CD8-positive, alpha-beta memory T cell (primary cell): ENCODE measurements at regions not wholly inside any gene's neighbourhood (a gene's known extent, or its start where the extent isn't known, plus 50 kb on each side); places are given as distances from the start of the nearest gene placed in this dataset.
"Not testable (repeated sequence)": the region's sequence is repeated elsewhere in the genome, so short reads cannot be mapped to it uniquely, and the experiment has no call there.

Source experiments
- CTCF ChIA-PET: fragments of 350-600 bp; sonication (Branson Sonifier 250); formaldehyde crosslinking; loops from one replicate; lab custom pipeline; 2021; ENCODE audit warnings: antibody characterized with exemption; lab: Charles Lee
- POLR2A ChIA-PET: fragments of 350-600 bp; sonication (Branson Sonifier 250); formaldehyde crosslinking; loops from one replicate; lab custom pipeline; 2021; ENCODE audit warnings: antibody characterized with exemption; lab: Charles Lee
- DNase-seq, 5 donors: peaks; one replicate each; pipeline versions ENCODE4 v3.0.0 to v3.0.0-alpha.2; 2020 to 2022; ENCODE audit warnings: mixed read lengths in 1 of 5
- H3K27ac ChIP-seq: one replicate; pipeline ENCODE4 v1.7.0; 2013; ENCODE audit warnings: low read depth, mild to moderate bottlenecking, low read length, moderate library complexity
- H3K27me3 ChIP-seq: 2 replicates; pipeline ENCODE4 v1.7.0; 2013; ENCODE audit warnings: low read length, mild to moderate bottlenecking; ENCODE audit not compliant: insufficient read depth, poor library complexity, severe bottlenecking
- H3K36me3 ChIP-seq: 2 replicates; pipeline ENCODE4 v1.7.0; 2013; ENCODE audit warnings: mild to moderate bottlenecking, low read length, moderate library complexity; ENCODE audit not compliant: insufficient read depth
- H3K4me1 ChIP-seq: 2 replicates; pipeline ENCODE4 v1.7.0; 2013; ENCODE audit warnings: mild to moderate bottlenecking, low read length, moderate library complexity; ENCODE audit not compliant: insufficient read depth
- H3K4me3 ChIP-seq: 2 replicates; pipeline ENCODE4 v1.7.0; 2013; ENCODE audit warnings: mild to moderate bottlenecking, low read length
- H3K9me3 ChIP-seq: 2 replicates; pipeline ENCODE4 v1.7.0; 2013; ENCODE audit warnings: mild to moderate bottlenecking, low read length
- H3K27ac Mint-ChIP-seq, 8 donors: one replicate each; pipeline ENCODE4 v1.8.0; 2020 to 2021; ENCODE audit warnings: mixed read lengths in 8 of 8, mild to moderate bottlenecking in 6 of 8, inconsistent platforms in 3 of 8, moderate library complexity in 3 of 8
- H3K27me3 Mint-ChIP-seq, 2 donors: one replicate each; pipeline ENCODE4 v1.8.0; 2020 to 2021; ENCODE audit warnings: mixed read lengths in 2 of 2, mild to moderate bottlenecking in 1 of 2, moderate library complexity in 1 of 2
- H3K36me3 Mint-ChIP-seq, 3 donors: one replicate each; pipeline ENCODE4 v1.8.0; 2020 to 2021; ENCODE audit warnings: mixed read lengths in 3 of 3, inconsistent platforms in 1 of 3, mild to moderate bottlenecking in 1 of 3
- H3K4me1 Mint-ChIP-seq, 3 donors: one replicate each; pipeline ENCODE4 v1.8.0; 2020 to 2021; ENCODE audit warnings: mixed read lengths in 3 of 3, inconsistent platforms in 1 of 3, mild to moderate bottlenecking in 1 of 3
- H3K4me3 Mint-ChIP-seq, 7 donors: one replicate each; pipeline ENCODE4 v1.8.0; 2020 to 2021; ENCODE audit warnings: mixed read lengths in 7 of 7, mild to moderate bottlenecking in 6 of 7, moderate library complexity in 4 of 7, inconsistent platforms in 2 of 7
- H3K9me3 Mint-ChIP-seq, 5 donors: one replicate each; pipeline ENCODE4 v1.8.0; 2020 to 2022; ENCODE audit warnings: mixed read lengths in 5 of 5, mild to moderate bottlenecking in 3 of 5, moderate library complexity in 2 of 5, inconsistent platforms in 1 of 5

GRCh38 chr21:10415456-10415855, 105.9 kb upstream of the TPTE start:
- H3K9me3 Mint-ChIP-seq, H3K4me3 ChIP-seq, H3K4me1 Mint-ChIP-seq, H3K27me3 Mint-ChIP-seq, H3K27ac ChIP-seq, H3K4me1 ChIP-seq, H3K36me3 ChIP-seq, H3K36me3 Mint-ChIP-seq, H3K27me3 ChIP-seq, H3K9me3 ChIP-seq, CTCF ChIA-PET, H3K4me3 Mint-ChIP-seq, POLR2A ChIA-PET, DNase-seq, H3K27ac Mint-ChIP-seq: not testable (repeated sequence)

DNA sequence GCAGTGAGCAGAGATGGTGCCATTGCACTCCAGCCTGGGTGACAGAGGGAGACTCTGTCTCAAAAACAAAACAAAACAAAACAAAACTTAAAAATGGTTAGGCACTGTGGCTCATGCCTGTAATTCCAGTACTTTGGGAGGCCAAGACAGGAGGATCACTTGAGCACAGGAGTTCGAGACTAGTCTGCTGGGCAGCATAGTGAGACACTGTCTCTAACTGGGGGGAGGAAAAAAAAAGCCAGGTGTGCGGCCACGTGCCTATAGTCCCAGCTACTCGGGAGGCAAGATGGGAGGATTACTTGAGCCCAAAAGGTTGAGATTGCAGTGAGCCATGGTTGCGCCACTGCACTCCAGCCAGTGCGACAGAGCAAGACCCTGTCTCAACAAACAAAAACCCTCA, 105.5 kb upstream of the TPTE start:
- H3K4me3 Mint-ChIP-seq, H3K27ac ChIP-seq, H3K36me3 ChIP-seq, H3K4me1 ChIP-seq, H3K4me3 ChIP-seq, H3K9me3 Mint-ChIP-seq, CTCF ChIA-PET, H3K27me3 ChIP-seq, POLR2A ChIA-PET, H3K27ac Mint-ChIP-seq, H3K9me3 ChIP-seq, DNase-seq, H3K36me3 Mint-ChIP-seq, H3K4me1 Mint-ChIP-seq, H3K27me3 Mint-ChIP-seq: not testable (repeated sequence)

GRCh38 chr21:10416691-10417447, 104.5 kb upstream of the TPTE start:
- H3K9me3 ChIP-seq, result not testable (repeated sequence)

GRCh38 chr21:10417551-10418002, 103.8 kb upstream of the TPTE start:
- H3K27me3 ChIP-seq, H3K4me1 Mint-ChIP-seq, CTCF ChIA-PET, H3K27ac Mint-ChIP-seq, H3K4me1 ChIP-seq, H3K27ac ChIP-seq, H3K36me3 ChIP-seq, DNase-seq, H3K36me3 Mint-ChIP-seq, H3K4me3 ChIP-seq, H3K27me3 Mint-ChIP-seq, POLR2A ChIA-PET, H3K9me3 ChIP-seq, H3K4me3 Mint-ChIP-seq, H3K9me3 Mint-ChIP-seq: not testable (repeated sequence)

More at GRCh38 chr21:10416691-10417447, 104.5 kb upstream of the TPTE start:
- DNase-seq, H3K27me3 ChIP-seq, H3K27ac Mint-ChIP-seq, H3K36me3 Mint-ChIP-seq, H3K4me1 Mint-ChIP-seq, H3K9me3 Mint-ChIP-seq, H3K36me3 ChIP-seq, H3K4me3 ChIP-seq, POLR2A ChIA-PET, CTCF ChIA-PET, H3K4me1 ChIP-seq, H3K4me3 Mint-ChIP-seq, H3K27me3 Mint-ChIP-seq, H3K27ac ChIP-seq: not testable (repeated sequence)

DNA sequence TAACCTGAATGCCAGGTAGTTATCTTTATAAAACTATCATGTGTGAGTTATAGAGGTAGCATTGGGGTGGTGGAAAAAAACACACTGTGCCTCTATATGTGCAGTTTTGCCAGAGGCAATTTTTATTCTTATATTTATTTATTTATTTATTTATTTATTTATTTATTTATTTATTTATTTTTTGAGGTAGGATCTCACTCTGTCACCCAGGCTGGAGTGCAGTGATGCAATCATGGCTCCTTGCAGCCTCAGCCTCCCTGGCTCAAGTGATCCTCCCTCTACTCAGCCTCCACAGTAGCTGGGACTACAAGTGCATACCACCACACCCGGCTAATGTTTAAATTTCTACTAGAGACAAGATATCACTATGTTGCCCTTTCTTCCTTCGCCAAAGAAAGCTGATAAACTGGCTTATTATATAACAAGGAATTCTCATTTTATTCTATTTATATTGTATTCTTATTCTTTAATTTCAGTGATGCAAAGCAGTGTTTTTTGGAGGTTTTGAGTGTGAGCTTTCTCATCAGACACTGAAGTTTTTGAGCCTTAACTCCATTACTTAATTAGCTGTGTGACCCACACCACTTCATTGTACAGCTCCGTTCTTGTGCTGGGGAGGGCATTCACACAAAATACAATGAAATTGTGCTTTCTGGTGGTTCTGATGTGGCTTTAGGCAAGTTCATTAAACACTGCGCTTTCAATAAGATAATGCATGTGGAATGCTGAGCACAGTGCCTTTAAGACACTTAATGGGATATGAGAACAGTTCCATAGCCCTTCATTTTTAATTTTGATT, 102.9 kb upstream of the TPTE start:
- H3K36me3 ChIP-seq, H3K9me3 Mint-ChIP-seq, H3K27ac ChIP-seq, H3K36me3 Mint-ChIP-seq, POLR2A ChIA-PET, DNase-seq, H3K27ac Mint-ChIP-seq, H3K27me3 Mint-ChIP-seq, H3K27me3 ChIP-seq, CTCF ChIA-PET, H3K4me3 Mint-ChIP-seq, H3K4me3 ChIP-seq, H3K4me1 Mint-ChIP-seq, H3K9me3 ChIP-seq, H3K4me1 ChIP-seq: not testable (repeated sequence)

DNA sequence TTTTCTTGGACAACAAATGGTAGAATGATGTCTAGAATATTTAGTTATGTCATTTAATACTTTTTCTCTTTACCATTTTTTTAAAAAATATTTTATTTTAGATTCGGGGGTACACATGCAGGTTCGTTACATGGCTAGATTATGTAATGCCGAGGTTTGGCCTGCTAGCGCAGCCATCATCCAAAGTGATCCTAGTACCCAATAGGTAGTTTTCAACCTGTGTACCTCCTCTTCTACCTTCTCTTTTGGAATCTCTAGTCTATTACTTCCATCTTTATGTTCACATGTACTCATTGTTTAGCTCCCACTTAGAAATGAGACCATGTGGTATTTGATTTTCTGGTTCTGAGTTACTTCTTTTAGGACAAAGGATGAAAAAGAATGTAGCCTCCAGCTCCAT, 100.2 kb upstream of the TPTE start:
- H3K4me1 Mint-ChIP-seq, H3K9me3 Mint-ChIP-seq, DNase-seq, H3K27ac Mint-ChIP-seq, H3K27ac ChIP-seq, H3K4me3 Mint-ChIP-seq, H3K4me3 ChIP-seq, H3K27me3 ChIP-seq, H3K4me1 ChIP-seq, H3K9me3 ChIP-seq, H3K36me3 ChIP-seq, H3K27me3 Mint-ChIP-seq, POLR2A ChIA-PET, H3K36me3 Mint-ChIP-seq, CTCF ChIA-PET: not testable (repeated sequence)

- H3K9me3 ChIP-seq, H3K27ac Mint-ChIP-seq, H3K4me3 ChIP-seq, H3K4me1 ChIP-seq, H3K27me3 ChIP-seq, POLR2A ChIA-PET, DNase-seq, H3K36me3 Mint-ChIP-seq, H3K27ac ChIP-seq, H3K4me3 Mint-ChIP-seq, CTCF ChIA-PET, H3K4me1 Mint-ChIP-seq, H3K9me3 Mint-ChIP-seq, H3K27me3 Mint-ChIP-seq, H3K36me3 ChIP-seq: not testable (repeated sequence)
Observed at GRCh38 chr21:10421601-10422000, 99.8 kb upstream of the TPTE start.

DNA sequence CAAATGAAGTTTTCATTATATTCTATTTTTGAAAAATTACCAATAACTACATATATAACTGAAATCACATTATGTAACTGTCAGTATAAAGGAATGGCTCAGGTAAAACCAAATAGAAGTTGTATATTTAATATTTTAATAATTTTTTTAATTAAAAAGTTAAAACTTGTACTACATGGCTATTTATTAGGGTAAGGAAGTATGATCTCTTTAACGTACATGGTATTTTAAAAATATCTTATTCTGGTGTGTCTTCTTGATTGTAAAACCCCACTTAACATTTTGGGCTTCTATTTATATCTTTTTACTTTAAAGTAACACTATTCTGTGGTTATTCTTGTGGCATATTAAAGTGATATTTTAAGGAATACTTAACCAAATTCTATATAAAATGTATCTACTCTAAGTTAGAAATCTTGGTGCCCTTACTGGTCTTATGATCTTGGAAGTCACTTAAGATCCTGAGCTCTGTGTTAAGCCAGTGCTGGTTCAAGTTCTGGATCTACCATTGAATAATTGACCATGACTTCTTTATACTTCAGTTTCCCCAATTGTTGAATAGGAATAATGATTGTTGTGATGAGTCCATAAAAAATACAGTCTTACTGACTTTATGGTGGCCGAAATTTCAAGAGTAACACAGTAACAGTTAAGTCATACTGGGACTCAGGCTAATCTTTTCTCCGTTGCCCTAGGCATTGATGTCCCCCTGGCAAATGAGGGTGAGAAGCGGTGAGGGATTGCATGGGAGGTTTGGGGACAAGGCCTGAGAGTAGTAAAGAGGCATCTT, 97.1 kb upstream of the TPTE start:
- H3K4me1 ChIP-seq, H3K27me3 Mint-ChIP-seq, H3K4me3 ChIP-seq, H3K9me3 Mint-ChIP-seq, H3K4me3 Mint-ChIP-seq, H3K27ac Mint-ChIP-seq, H3K27ac ChIP-seq, H3K27me3 ChIP-seq, CTCF ChIA-PET, H3K36me3 Mint-ChIP-seq, POLR2A ChIA-PET, H3K36me3 ChIP-seq, H3K4me1 Mint-ChIP-seq, H3K9me3 ChIP-seq, DNase-seq: not testable (repeated sequence)
